DND-41 (cell line): ENCODE measurements at regions not wholly inside any gene's neighbourhood (a gene's known extent, or its start where the extent isn't known, plus 50 kb on each side); places are given as distances from the start of the nearest gene placed in this dataset.

Experiments used
- EZH2 ChIP-seq: IDR thresholded peaks from 3 replicates; pipeline ENCODE4 v1.6.1; 2012; ENCODE audit warnings: borderline replicate concordance, low read depth, mild to moderate bottlenecking, moderate library complexity, low read length, inconsistent platforms; ENCODE audit not compliant: severe bottlenecking
- TF ChIP-seq, protein P1 (sequence below): IDR thresholded peaks from 2 replicates; pipeline ENCODE4 v1.5.1; 2012; ENCODE audit warnings: borderline replicate concordance, low read length, moderate library complexity, mild to moderate bottlenecking; ENCODE audit not compliant: poor library complexity, severe bottlenecking; ENCODE audit errors: extremely low read depth

DNA sequence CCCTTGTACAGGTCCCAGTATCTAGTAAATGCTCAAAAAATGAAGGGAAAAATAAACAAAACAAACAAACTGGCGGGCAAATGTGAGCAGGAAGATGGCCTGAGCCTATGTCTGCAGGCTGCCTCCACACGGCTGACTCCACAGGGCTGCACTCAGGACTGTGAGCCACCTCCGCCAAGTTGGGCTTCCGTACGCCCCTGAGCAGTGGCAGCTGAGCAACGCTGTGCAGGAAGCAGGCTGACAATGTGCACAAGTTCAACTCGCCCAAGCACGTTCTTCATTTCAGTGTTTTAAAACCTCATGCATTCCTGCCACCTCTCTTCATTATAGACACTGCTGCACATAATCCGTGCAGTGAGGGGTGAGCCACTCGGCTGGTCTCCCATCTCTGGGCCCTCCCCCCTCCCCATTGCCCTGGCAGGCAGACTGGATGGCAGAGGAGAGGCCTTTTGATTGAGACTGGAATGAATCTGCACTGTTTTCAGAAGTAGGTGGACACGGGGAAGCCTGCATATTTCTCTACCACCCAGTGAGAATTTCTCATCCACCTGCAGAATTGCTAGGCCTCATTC, 915.3 kb downstream of the UQCRFS1 start:
- no peak for TF ChIP-seq EZH2
- TF ChIP-seq, protein P1, sequence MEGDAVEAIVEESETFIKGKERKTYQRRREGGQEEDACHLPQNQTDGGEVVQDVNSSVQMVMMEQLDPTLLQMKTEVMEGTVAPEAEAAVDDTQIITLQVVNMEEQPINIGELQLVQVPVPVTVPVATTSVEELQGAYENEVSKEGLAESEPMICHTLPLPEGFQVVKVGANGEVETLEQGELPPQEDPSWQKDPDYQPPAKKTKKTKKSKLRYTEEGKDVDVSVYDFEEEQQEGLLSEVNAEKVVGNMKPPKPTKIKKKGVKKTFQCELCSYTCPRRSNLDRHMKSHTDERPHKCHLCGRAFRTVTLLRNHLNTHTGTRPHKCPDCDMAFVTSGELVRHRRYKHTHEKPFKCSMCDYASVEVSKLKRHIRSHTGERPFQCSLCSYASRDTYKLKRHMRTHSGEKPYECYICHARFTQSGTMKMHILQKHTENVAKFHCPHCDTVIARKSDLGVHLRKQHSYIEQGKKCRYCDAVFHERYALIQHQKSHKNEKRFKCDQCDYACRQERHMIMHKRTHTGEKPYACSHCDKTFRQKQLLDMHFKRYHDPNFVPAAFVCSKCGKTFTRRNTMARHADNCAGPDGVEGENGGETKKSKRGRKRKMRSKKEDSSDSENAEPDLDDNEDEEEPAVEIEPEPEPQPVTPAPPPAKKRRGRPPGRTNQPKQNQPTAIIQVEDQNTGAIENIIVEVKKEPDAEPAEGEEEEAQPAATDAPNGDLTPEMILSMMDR, result no peak
